Prostate gland (tissue), 2 donors: ENCODE measurements at regions not wholly inside any gene's neighbourhood (a gene's known extent, or its start where the extent isn't known, plus 50 kb on each side); places are given as distances from the start of the nearest gene placed in this dataset.

Experiments used
- CTCF ChIP-seq, 4 experiments: fragments of 200-600 bp in 2 of 4; fragments of 450-650 bp in 2 of 4; sonication (generic) in 2 of 4; IDR thresholded peaks; 1 replicate in 3 of 4; 2 replicates in 1 of 4; pipeline ENCODE4 v1.5.1; 2016 to 2019; ENCODE audit warnings: antibody characterized with exemption in 4 of 4, mild to moderate bottlenecking in 2 of 4, moderate library complexity in 2 of 4
- POLR2A ChIP-seq: fragments of 450-650 bp; IDR thresholded peaks from one replicate; pipeline ENCODE4 v1.6.1; 2016; ENCODE audit warnings: antibody characterized with exemption, mild to moderate bottlenecking
- POLR2AphosphoS5 ChIP-seq: sonication (generic); formaldehyde crosslinking; IDR thresholded peaks from one replicate; pipeline ENCODE4 v1.6.1; 2017; ENCODE audit warnings: antibody characterized with exemption

GRCh38 chr22:22754268-22754657 lies 109.8 kb downstream of the GGTLC2 start:
- TF ChIP-seq CTCF (IDR thresholded peaks at IDR 0.05) (no peak), POLR2A (no peak), POLR2AphosphoS5 (no peak)
